IMR-90 (cell line): ENCODE measurements at regions not wholly inside any gene's neighbourhood (a gene's known extent, or its start where the extent isn't known, plus 50 kb on each side); places are given as distances from the start of the nearest gene placed in this dataset.

Source experiments
- ATAC-seq: fragments of 200-7000 bp; cut with Tn5 transposase; 2 replicates; pipeline ENCODE4 v1.9.1; 2020; ENCODE audit warnings: low read depth, mild to moderate bottlenecking, moderate library complexity
- BruUV-seq: library from RNA; stranded (reverse); fragments of 400-500 nt; replicated peaks from 2 replicates; lab custom pipeline; 2021; lab: Mats Ljungman, UMichigan
- CTCF ChIA-PET: fragments of 300-600 bp; formaldehyde crosslinking; extraction: SDS; loops from one replicate; lab custom pipeline; 2021; ENCODE audit warnings: antibody characterized with exemption; lab: Yijun Ruan, JAX
- POLR2A ChIA-PET: fragments of 300-600 bp; sonication (Branson Sonifier 250); formaldehyde crosslinking; loops from one replicate; lab custom pipeline; 2022; ENCODE audit warnings: antibody characterized with exemption; ENCODE audit not compliant: unreplicated experiment; lab: Charles Lee
- DNase-seq: peaks from one replicate; pipeline ENCODE4 v3.0.0; 2013
- H2AFZ ChIP-seq: replicated peaks from 2 replicates; pipeline ENCODE3; 2013; ENCODE audit warnings: low read length, mild to moderate bottlenecking; ENCODE audit not compliant: poor library complexity
- H2AK5ac ChIP-seq: 2 replicates; pipeline ENCODE4 v1.6.1; 2013; ENCODE audit warnings: low read depth, low read length, inconsistent platforms
- H2AK9ac ChIP-seq: replicated peaks from 2 replicates; pipeline ENCODE3; 2013; ENCODE audit warnings: mild to moderate bottlenecking, low read depth, low read length, moderate library complexity; ENCODE audit not compliant: poor library complexity
- H2BK120ac ChIP-seq: 2 replicates; pipeline ENCODE4 v1.6.1; 2013; ENCODE audit warnings: low read depth, low read length, inconsistent platforms
- H2BK15ac ChIP-seq: 3 replicates; pipeline ENCODE4 v1.6.1; 2013; ENCODE audit warnings: low read depth, low read length, inconsistent platforms
- H2BK20ac ChIP-seq: 2 replicates; pipeline ENCODE4 v1.6.1; 2013; ENCODE audit warnings: low read depth, mild to moderate bottlenecking, inconsistent platforms, low read length, moderate library complexity
- H2BK5ac ChIP-seq: 2 replicates; pipeline ENCODE4 v1.6.1; 2013; ENCODE audit warnings: mild to moderate bottlenecking, low read depth, low read length, inconsistent platforms; ENCODE audit not compliant: poor library complexity, severe bottlenecking
- H3K14ac ChIP-seq: replicated peaks from 2 replicates; pipeline ENCODE4 v1.6.1; 2013; ENCODE audit warnings: low read depth, low read length, inconsistent platforms
- H3K18ac ChIP-seq: 2 replicates; pipeline ENCODE4 v1.6.1; 2013; ENCODE audit warnings: low read depth, low read length, control low read depth
- H3K23ac ChIP-seq: 2 replicates; pipeline ENCODE4 v1.6.1; 2013; ENCODE audit warnings: low read depth, low read length, inconsistent platforms
- H3K27ac ChIP-seq: 2 replicates; pipeline ENCODE4 v1.5.1; 2013; ENCODE audit warnings: mild to moderate bottlenecking, control low read depth, low read length; ENCODE audit not compliant: insufficient read depth
- H3K27me3 ChIP-seq: 2 replicates; pipeline ENCODE4 v1.6.1; 2013; ENCODE audit warnings: low read length; ENCODE audit not compliant: control insufficient read depth, insufficient read depth
- H3K36me3 ChIP-seq: 2 replicates; pipeline ENCODE4 v1.6.1; 2013; ENCODE audit warnings: low read length, mixed read lengths; ENCODE audit not compliant: control insufficient read depth, insufficient read depth
- H3K4ac ChIP-seq: 2 replicates; pipeline ENCODE4 v1.6.1; 2013; ENCODE audit warnings: low read depth, low read length, inconsistent platforms
- H3K4me1 ChIP-seq: 2 replicates; pipeline ENCODE4 v1.6.1; 2013; ENCODE audit warnings: low read length, mixed read lengths; ENCODE audit not compliant: control insufficient read depth, insufficient read depth
- H3K4me2 ChIP-seq: 2 replicates; pipeline ENCODE4 v1.6.1; 2013; ENCODE audit warnings: low read depth, mild to moderate bottlenecking, control low read depth, low read length, moderate library complexity
- H3K4me3 ChIP-seq: 2 replicates; pipeline ENCODE4 v1.5.1; 2013; ENCODE audit warnings: low read depth, mild to moderate bottlenecking, control low read depth, low read length, moderate library complexity; ENCODE audit not compliant: insufficient read depth
- H3K56ac ChIP-seq: 2 replicates; pipeline ENCODE4 v1.6.1; 2013; ENCODE audit warnings: low read length, inconsistent platforms; ENCODE audit not compliant: insufficient read depth; ENCODE audit errors: extremely low read depth
- H3K79me1 ChIP-seq, 2 experiments: 2 replicates each; pipeline ENCODE4 v1.6.1; 2013; ENCODE audit warnings: low read length in 2 of 2, inconsistent platforms in 1 of 2, low read depth in 1 of 2
- H3K9ac ChIP-seq: 2 replicates; pipeline ENCODE4 v1.6.1; 2013; ENCODE audit warnings: low read depth, low read length, control low read depth
- H3K9me1 ChIP-seq: 2 replicates; pipeline ENCODE4 v1.6.1; 2013; ENCODE audit warnings: low read length, inconsistent platforms; ENCODE audit not compliant: insufficient read depth
- H3K9me3 ChIP-seq: 2 replicates; pipeline ENCODE4 v1.6.1; 2013; ENCODE audit warnings: low read length; ENCODE audit not compliant: control insufficient read depth, insufficient read depth
- H4K20me1 ChIP-seq: 2 replicates; pipeline ENCODE4 v1.6.1; 2013; ENCODE audit warnings: low read length, inconsistent platforms; ENCODE audit not compliant: insufficient read depth
- H4K5ac ChIP-seq: 2 replicates; pipeline ENCODE4 v1.6.1; 2013; ENCODE audit warnings: mild to moderate bottlenecking, low read depth, low read length, control low read depth
- H4K8ac ChIP-seq, 2 experiments: 2 replicates each; pipeline ENCODE4 v1.6.1; 2013; ENCODE audit warnings: low read depth in 2 of 2, low read length in 2 of 2, control low read depth in 1 of 2, inconsistent platforms in 1 of 2
- H4K91ac ChIP-seq: 2 replicates; pipeline ENCODE4 v1.6.1; 2013; ENCODE audit warnings: low read depth, low read length, inconsistent platforms; ENCODE audit not compliant: insufficient read depth
- BHLHE40 ChIP-seq: fragments of 150-350 bp; IDR thresholded peaks from 2 replicates; pipeline ENCODE4 v1.6.1; 2016; ENCODE audit warnings: mild to moderate bottlenecking, low read depth, low read length
- CEBPB ChIP-seq: IDR thresholded peaks from 2 replicates; pipeline ENCODE4 v1.6.1; 2012; ENCODE audit warnings: low read depth, low read length, improper control_type of control experiment
- CHD1 ChIP-seq: IDR thresholded peaks from 2 replicates; pipeline ENCODE4 v1.6.1; 2012; ENCODE audit warnings: low read depth, low read length, improper control_type of control experiment
- CTCF ChIP-seq: conservative IDR thresholded peaks from 2 replicates; pipeline ENCODE4 v1.5.1; 2012; ENCODE audit warnings: mild to moderate bottlenecking, low read depth, low read length, improper control_type of control experiment
- MAFK ChIP-seq: IDR thresholded peaks from 2 replicates; pipeline ENCODE4 v1.6.1; 2012; ENCODE audit warnings: low read depth, low read length, improper control_type of control experiment
- MAZ ChIP-seq: IDR thresholded peaks from 2 replicates; pipeline ENCODE4 v1.6.1; 2012; ENCODE audit warnings: low read depth, mild to moderate bottlenecking, low read length, improper control_type of control experiment, moderate library complexity, borderline replicate concordance
- MXI1 ChIP-seq: IDR thresholded peaks from 2 replicates; pipeline ENCODE4 v1.6.1; 2012; ENCODE audit warnings: low read depth, mild to moderate bottlenecking, low read length, moderate library complexity, borderline replicate concordance
- NFE2L2 ChIP-seq: fragments of 150-350 bp; IDR thresholded peaks from 2 replicates; pipeline ENCODE4 v1.6.1; 2016; ENCODE audit warnings: low read depth, mild to moderate bottlenecking, low read length
- RAD21 ChIP-seq: IDR thresholded peaks from 2 replicates; pipeline ENCODE4 v1.6.1; 2012; ENCODE audit warnings: low read length, improper control_type of control experiment
- RCOR1 ChIP-seq: IDR thresholded peaks from 2 replicates; pipeline ENCODE4 v1.6.1; 2012; ENCODE audit warnings: mild to moderate bottlenecking, low read length, improper control_type of control experiment; ENCODE audit not compliant: insufficient replicate concordance
- RFX5 ChIP-seq: IDR thresholded peaks from 2 replicates; pipeline ENCODE4 v1.8.0; 2012; ENCODE audit warnings: low read depth, mild to moderate bottlenecking, low read length, moderate library complexity
- SMC3 ChIP-seq: fragments of 150-350 bp; IDR thresholded peaks from 2 replicates; pipeline ENCODE4 v1.6.1; 2016; ENCODE audit warnings: low read depth, mild to moderate bottlenecking, antibody characterized with exemption, low read length, moderate library complexity
- USF2 ChIP-seq: fragments of 150-350 bp; IDR thresholded peaks from 2 replicates; pipeline ENCODE4 v1.6.1; 2017; ENCODE audit warnings: mild to moderate bottlenecking, antibody characterized with exemption, low read length, low read depth
- WGBS, 2 experiments: methylation state at CpG; one replicate each; pipeline versions ENCODE4 v1.1.5 to v1.1.7; 2013; ENCODE audit warnings: missing lambda C conversion rate in 2 of 2; ENCODE audit not compliant: insufficient read length in 1 of 2; ENCODE audit errors: extremely low coverage in 2 of 2; 5-methylcytosine and 5-hydroxymethylcytosine counted together
- dilution Hi-C: fragments of 300-500 bp; cut with HindIII; formaldehyde crosslinking; loops from one replicate; pipeline ENCODE4 v1.14.3; 2018; ENCODE audit warnings: low sequenced_read_pairs; ENCODE audit not compliant: unreplicated experiment
- in situ Hi-C: fragments of 300-500 bp; cut with MboI; formaldehyde crosslinking; loops from 3 replicates; pipeline ENCODE4 v1.14.3; 2019; ENCODE audit warnings: low sequenced_read_pairs, inconsistent platforms, mixed read lengths
- intact Hi-C: fragments of 100-400 bp; cut with micrococcal nuclease; formaldehyde crosslinking; loops from 2 replicates; pipeline ENCODE4 v1.10.0; 2022
- TF ChIP-seq, protein P1 (sequence below): fragments of 150-350 bp; IDR thresholded peaks from 2 replicates; pipeline ENCODE4 v1.6.1; 2016; ENCODE audit warnings: low read depth, mild to moderate bottlenecking, low read length, moderate library complexity, borderline replicate concordance

- Histone ChIP-seq H3K4me3 (no peak overlapping the region), H3K9ac (no peak overlapping the region), H2BK120ac (no peak overlapping the region), H2BK20ac (no peak overlapping the region), H3K4ac (no peak overlapping the region), H3K36me3 (no peaks in the 10 kb centered on the region), H3K23ac (no peak overlapping the region), H4K91ac (no peak overlapping the region), H3K18ac (no peak overlapping the region), H2BK5ac (no peak overlapping the region), H3K4me2 (no peak overlapping the region), H3K9me3 (peaks cover 4% of the 10 kb centered on the region; the same call in 1 of the 2 replicates), H3K4me1 (no peaks in the 10 kb centered on the region), H3K79me1 (no peaks in the 10 kb centered on the region), H2AFZ (no peak overlapping the region), H4K20me1 (no peaks in the 10 kb centered on the region), H3K9me1 (no peaks in the 10 kb centered on the region), H4K5ac (no peak overlapping the region), H4K8ac (no peak overlapping the region), H3K14ac (no peak overlapping the region), H2AK5ac (no peak overlapping the region), H3K56ac (no peak overlapping the region), H2BK15ac (no peak overlapping the region), H2AK9ac (no peak overlapping the region), H3K27me3 (no peaks in the 10 kb centered on the region), H3K27ac (no peak overlapping the region)
- DNase-seq = no peak
- in situ Hi-C loops (no loop called here), dilution Hi-C loops (no loop called here), intact Hi-C loops (no loop called here)
- ChIA-PET POLR2A (no interaction called here), CTCF (no interaction called here)
- no CpG with 5 or more reads among the region's 2 CpGs for WGBS, 2 experiments
- ATAC-seq = no peak
- TF ChIP-seq MXI1 (no peak), CHD1 (no peak), NFE2L2 (no peak), USF2 (no peak), CTCF (no peak), RCOR1 (no peak), RAD21 (no peak), CEBPB (no peak), BHLHE40 (no peak), RFX5 (no peak), SMC3 (no peak), MAFK (no peak), MAZ (no peak)
- TF ChIP-seq, protein P1, sequence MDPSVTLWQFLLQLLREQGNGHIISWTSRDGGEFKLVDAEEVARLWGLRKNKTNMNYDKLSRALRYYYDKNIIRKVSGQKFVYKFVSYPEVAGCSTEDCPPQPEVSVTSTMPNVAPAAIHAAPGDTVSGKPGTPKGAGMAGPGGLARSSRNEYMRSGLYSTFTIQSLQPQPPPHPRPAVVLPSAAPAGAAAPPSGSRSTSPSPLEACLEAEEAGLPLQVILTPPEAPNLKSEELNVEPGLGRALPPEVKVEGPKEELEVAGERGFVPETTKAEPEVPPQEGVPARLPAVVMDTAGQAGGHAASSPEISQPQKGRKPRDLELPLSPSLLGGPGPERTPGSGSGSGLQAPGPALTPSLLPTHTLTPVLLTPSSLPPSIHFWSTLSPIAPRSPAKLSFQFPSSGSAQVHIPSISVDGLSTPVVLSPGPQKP = no peak
- BruUV-seq = no TSS peak
These were observed 375.7 kb upstream of the LRRC3B start for GRCh38 chr3:26246901-26247300.
